B cell (primary cell): ENCODE measurements at regions not wholly inside any gene's neighbourhood (a gene's known extent, or its start where the extent isn't known, plus 50 kb on each side); places are given as distances from the start of the nearest gene placed in this dataset.

Experiments used
- ATAC-seq: fragments of 200-7000 bp; cut with Tn5 transposase; one replicate; pipeline ENCODE4 v1.10.0; 2021; ENCODE audit warnings: low read depth, mild to moderate bottlenecking, moderate number of reproducible peaks, moderate library complexity
- CTCF ChIA-PET: fragments of 350-600 bp; sonication (Branson Sonifier 250); formaldehyde crosslinking; loops from one replicate; lab custom pipeline; 2021; ENCODE audit warnings: antibody characterized with exemption, inconsistent platforms; lab: Charles Lee
- POLR2A ChIA-PET: fragments of 350-600 bp; sonication (Branson Sonifier 250); formaldehyde crosslinking; loops from one replicate; lab custom pipeline; 2021; ENCODE audit warnings: antibody characterized with exemption; lab: Charles Lee
- DNase-seq: peaks from one replicate; pipeline ENCODE4 v3.0.0; 2013
- H2AFZ ChIP-seq: 2 replicates; pipeline ENCODE4 v1.6.1; 2012; ENCODE audit warnings: mild to moderate bottlenecking, low read depth, low read length; ENCODE audit not compliant: insufficient read depth, poor library complexity, severe bottlenecking
- H3K27ac ChIP-seq, 2 donors: 1 replicate in 1 of 2; 2 replicates in 1 of 2; pipeline ENCODE4 v1.5.1; 2012 to 2013; ENCODE audit warnings: low read length in 2 of 2, mild to moderate bottlenecking in 2 of 2, moderate library complexity in 1 of 2
- H3K27me3 ChIP-seq, 4 experiments: fragments of 200-600 bp in 1 of 4; sonication (generic) in 1 of 4; replicated peaks in 1 of 4; 1 replicate in 2 of 4; 2 replicates in 2 of 4; pipeline versions ENCODE4 v1.6.1 to v1.7.0; 2013 to 2016; ENCODE audit warnings: low read length in 3 of 4, mild to moderate bottlenecking in 2 of 4, mixed read lengths in 1 of 4, moderate library complexity in 1 of 4; ENCODE audit not compliant: insufficient read depth in 4 of 4, control insufficient read depth in 3 of 4; ENCODE audit errors: control extremely low read depth in 1 of 4
- H3K36me3 ChIP-seq, 2 experiments: replicated peaks in 1 of 2; 1 replicate in 1 of 2; 2 replicates in 1 of 2; pipeline versions ENCODE4 v1.6.1 to v1.7.1; 2013; ENCODE audit warnings: low read length in 1 of 2; ENCODE audit not compliant: insufficient read depth in 2 of 2, control insufficient read depth in 1 of 2; ENCODE audit errors: control extremely low read depth in 1 of 2, extremely low read depth in 1 of 2
- H3K4me1 ChIP-seq, 2 donors: fragments of 200-600 bp in 1 of 2; sonication (generic) in 1 of 2; 1 replicate in 1 of 2; 2 replicates in 1 of 2; pipeline versions ENCODE4 v1.5.1 to v1.6.1; 2013 to 2017; ENCODE audit warnings: low read length in 2 of 2; ENCODE audit not compliant: control insufficient read depth in 2 of 2, insufficient read depth in 2 of 2
- H3K4me2 ChIP-seq: replicated peaks from 2 replicates; pipeline ENCODE3; 2012; ENCODE audit warnings: mild to moderate bottlenecking, low read depth, low read length; ENCODE audit not compliant: poor library complexity, severe bottlenecking
- H3K4me3 ChIP-seq, 5 experiments: fragments of 200-600 bp in 1 of 5; sonication (generic) in 1 of 5; 1 replicate in 3 of 5; 2 replicates in 2 of 5; pipeline versions ENCODE4 v1.5.1 to v1.7.0; 2011 to 2016; ENCODE audit warnings: low read length in 4 of 5, mild to moderate bottlenecking in 4 of 5, low read depth in 2 of 5, control low read depth in 1 of 5, moderate library complexity in 1 of 5; ENCODE audit not compliant: insufficient read depth in 1 of 5; ENCODE audit errors: control extremely low read depth in 1 of 5, extremely low read depth in 1 of 5
- H3K79me2 ChIP-seq: fragments of 200-600 bp; sonication (generic); one replicate; pipeline ENCODE4 v1.6.0; 2016; ENCODE audit warnings: low read length; ENCODE audit not compliant: control insufficient read depth, insufficient read depth
- H3K9ac ChIP-seq: fragments of 200-600 bp; sonication (generic); 2 replicates; pipeline ENCODE4 v1.6.1; 2017; ENCODE audit warnings: mild to moderate bottlenecking, low read length, moderate library complexity
- H3K9me3 ChIP-seq, 3 donors: one replicate each; pipeline versions ENCODE4 v1.6.1 to v1.7.1; 2013; ENCODE audit warnings: low read length in 2 of 3; ENCODE audit not compliant: control insufficient read depth in 2 of 3, insufficient read depth in 1 of 3; ENCODE audit errors: control extremely low read depth in 1 of 3
- H4K20me1 ChIP-seq: 2 replicates; pipeline ENCODE4 v1.6.0; 2012; ENCODE audit warnings: mild to moderate bottlenecking, low read length; ENCODE audit not compliant: insufficient read depth, control insufficient read depth, poor library complexity, severe bottlenecking
- H3K27ac Mint-ChIP-seq: one replicate; pipeline ENCODE4 v1.8.0; 2021; ENCODE audit warnings: mixed read lengths
- H3K27me3 Mint-ChIP-seq: one replicate; pipeline ENCODE4 v1.8.0; 2021; ENCODE audit warnings: mixed read lengths
- H3K4me1 Mint-ChIP-seq: one replicate; pipeline ENCODE4 v1.8.0; 2021; ENCODE audit warnings: mixed read lengths
- H3K4me3 Mint-ChIP-seq: one replicate; pipeline ENCODE4 v1.8.0; 2021; ENCODE audit warnings: mixed read lengths
- H3K9me3 Mint-ChIP-seq: one replicate; pipeline ENCODE4 v1.8.0; 2022; ENCODE audit warnings: mixed read lengths; ENCODE audit not compliant: insufficient read depth
- EZH2 ChIP-seq: IDR thresholded peaks from 2 replicates; pipeline ENCODE4 v1.6.1; 2012; ENCODE audit warnings: borderline replicate concordance, low read depth, mild to moderate bottlenecking, moderate library complexity, low read length; ENCODE audit not compliant: insufficient read depth, poor library complexity, severe bottlenecking
- WGBS: methylation state at CpG from one replicate; pipeline ENCODE4 v1.1.5; 2013; ENCODE audit warnings: missing lambda C conversion rate; ENCODE audit not compliant: insufficient coverage; 5-methylcytosine and 5-hydroxymethylcytosine counted together
- intact Hi-C: fragments of 100-400 bp; cut with micrococcal nuclease; formaldehyde crosslinking; loops from one replicate; pipeline ENCODE4 v1.10.0; 2022
- TF ChIP-seq, protein P1 (sequence below): fragments of 200-600 bp; IDR thresholded peaks from one replicate; pipeline ENCODE4 v1.8.0; 2022; ENCODE audit warnings: antibody characterized with exemption, mild to moderate bottlenecking

DNA sequence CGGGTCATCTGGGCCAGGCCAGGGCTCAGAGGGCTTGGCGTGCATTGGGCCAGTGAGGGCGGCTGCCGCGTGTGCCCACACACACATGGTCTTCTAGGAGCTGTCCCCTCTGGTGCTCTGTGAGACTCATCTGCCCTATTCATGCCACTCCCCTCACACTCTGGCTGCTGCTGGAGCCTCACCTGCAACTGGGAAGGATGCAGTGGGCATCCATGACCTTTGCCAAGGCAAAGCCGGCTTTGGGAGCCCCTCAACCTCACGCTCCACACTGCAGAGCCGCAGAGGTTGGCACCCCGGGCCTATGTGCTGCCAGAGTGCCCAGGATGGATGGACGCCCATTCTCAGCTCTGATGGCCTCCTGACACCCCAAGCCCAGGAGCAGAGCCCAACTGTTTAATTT is 330.2 kb upstream of the SALL3 start:
- H3K4me1 ChIP-seq: no peaks in the 10 kb centered on the region
- POLR2A ChIA-PET: no interaction called here
- Mint-ChIP-seq H3K9me3 (peaks cover 2% of the 10 kb centered on the region), H3K4me1 (no peaks in the 10 kb centered on the region), H3K27ac (no peak overlapping the region), H3K27me3 (no peaks in the 10 kb centered on the region), H3K4me3 (no peak overlapping the region)
- no peaks in the 10 kb centered on the region for H3K36me3 ChIP-seq
- H3K9me3 ChIP-seq: peaks cover 0 to 56% (median 0%) of the 10 kb centered on the region in 3 donors
- no peak overlapping the region for H3K9ac ChIP-seq
- H3K4me2 ChIP-seq: no peak overlapping the region
- H2AFZ ChIP-seq: no peak overlapping the region
- intact Hi-C loops: no loop called here
- H3K27me3 ChIP-seq: no peaks in the 10 kb centered on the region
- H4K20me1 ChIP-seq: no peaks in the 10 kb centered on the region
- 71% methylated on average over 10 of the region's 10 CpGs for WGBS
- no peaks in the 10 kb centered on the region for H3K79me2 ChIP-seq
- no peak for DNase-seq
- CTCF ChIA-PET: no interaction called here
- TF ChIP-seq, protein P1, sequence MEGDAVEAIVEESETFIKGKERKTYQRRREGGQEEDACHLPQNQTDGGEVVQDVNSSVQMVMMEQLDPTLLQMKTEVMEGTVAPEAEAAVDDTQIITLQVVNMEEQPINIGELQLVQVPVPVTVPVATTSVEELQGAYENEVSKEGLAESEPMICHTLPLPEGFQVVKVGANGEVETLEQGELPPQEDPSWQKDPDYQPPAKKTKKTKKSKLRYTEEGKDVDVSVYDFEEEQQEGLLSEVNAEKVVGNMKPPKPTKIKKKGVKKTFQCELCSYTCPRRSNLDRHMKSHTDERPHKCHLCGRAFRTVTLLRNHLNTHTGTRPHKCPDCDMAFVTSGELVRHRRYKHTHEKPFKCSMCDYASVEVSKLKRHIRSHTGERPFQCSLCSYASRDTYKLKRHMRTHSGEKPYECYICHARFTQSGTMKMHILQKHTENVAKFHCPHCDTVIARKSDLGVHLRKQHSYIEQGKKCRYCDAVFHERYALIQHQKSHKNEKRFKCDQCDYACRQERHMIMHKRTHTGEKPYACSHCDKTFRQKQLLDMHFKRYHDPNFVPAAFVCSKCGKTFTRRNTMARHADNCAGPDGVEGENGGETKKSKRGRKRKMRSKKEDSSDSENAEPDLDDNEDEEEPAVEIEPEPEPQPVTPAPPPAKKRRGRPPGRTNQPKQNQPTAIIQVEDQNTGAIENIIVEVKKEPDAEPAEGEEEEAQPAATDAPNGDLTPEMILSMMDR: no peak
- TF ChIP-seq EZH2: no peak
- H3K27ac ChIP-seq: no peak overlapping the region
- H3K4me3 ChIP-seq: no peak overlapping the region
- ATAC-seq: no peak

DNA sequence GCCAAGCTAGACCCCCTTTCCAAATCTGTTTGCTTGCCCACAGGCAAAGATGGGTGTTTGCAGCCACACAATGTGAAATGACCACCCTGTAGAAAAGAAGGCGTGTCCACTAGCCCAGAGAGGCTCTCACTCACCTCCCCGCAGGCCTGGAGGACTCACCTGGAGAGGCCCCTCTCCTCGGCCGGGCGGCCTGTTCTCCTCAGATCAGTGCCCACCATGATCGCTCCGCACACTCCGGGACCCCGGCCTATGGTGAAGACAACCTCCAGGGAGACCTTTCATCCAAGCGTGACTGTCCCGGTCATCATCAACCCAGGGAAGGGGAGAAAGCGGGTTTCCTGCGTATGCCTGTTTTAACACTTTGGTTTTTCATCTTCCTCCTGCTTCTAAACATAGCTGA is 328.7 kb upstream of the SALL3 start:
- Histone ChIP-seq H3K27ac (no peak overlapping the region), H3K79me2 (no peaks in the 10 kb centered on the region), H3K9ac (no peak overlapping the region), H3K4me2 (no peak overlapping the region), H3K4me1 (no peaks in the 10 kb centered on the region), H2AFZ (no peak overlapping the region), H4K20me1 (no peaks in the 10 kb centered on the region), H3K36me3 (no peaks in the 10 kb centered on the region), H3K27me3 (no peaks in the 10 kb centered on the region), H3K4me3 (no peak overlapping the region), H3K9me3 (peaks cover 0 to 62% (median 0%) of the 10 kb centered on the region in 3 donors)
- Mint-ChIP-seq H3K27me3 (no peaks in the 10 kb centered on the region), H3K4me1 (no peaks in the 10 kb centered on the region), H3K9me3 (peaks cover 2% of the 10 kb centered on the region), H3K4me3 (no peak overlapping the region), H3K27ac (no peak overlapping the region)
- ChIA-PET POLR2A (no interaction called here), CTCF (interaction anchor here (0.6 kb wide), 1 partner anchor 1402 kb away, joined by 3 read pairs; no protein-coding TSS in a partner anchor)
- DNase-seq: no peak
- ATAC-seq: no peak
- intact Hi-C loops: no loop called here
- WGBS: 87% methylated on average over 9 of the region's 13 CpGs
- TF ChIP-seq EZH2: no peak
- TF ChIP-seq, protein P1: no peak
